Natural killer cell treated with Interleukin-12 subunit alpha and Interleukin-12 subunit beta and Interleukin-15 and Interleukin-18, amount 100 ng/mL, for 72 hours (primary cell): ENCODE measurements at regions not wholly inside any gene's neighbourhood (a gene's known extent, or its start where the extent isn't known, plus 50 kb on each side); places are given as distances from the start of the nearest gene placed in this dataset.

Experiments used
- ATAC-seq, 2 donors: fragments of 150-1000 bp; cut with Tn5 transposase in 1 of 2; sonication (Bioruptor Pico), chemical (Tn5 transposase) in 1 of 2; 2 replicates each; pipeline ENCODE4 v1.10.0; 2021
- DNase-seq: peaks from one replicate; pipeline ENCODE4 v3.0.0; 2022; ENCODE audit warnings: low spot score
- H3K27ac Mint-ChIP-seq, 2 donors: 1 replicate in 1 of 2; 2 replicates in 1 of 2; pipeline ENCODE4 v1.8.0; 2022; ENCODE audit warnings: mixed read lengths in 2 of 2, mild to moderate bottlenecking in 1 of 2, moderate library complexity in 1 of 2
- H3K27me3 Mint-ChIP-seq, 2 donors: 1 replicate in 1 of 2; 2 replicates in 1 of 2; pipeline ENCODE4 v1.8.0; 2022; ENCODE audit warnings: mixed read lengths in 2 of 2
- H3K36me3 Mint-ChIP-seq: one replicate; pipeline ENCODE4 v1.8.0; 2022; ENCODE audit warnings: mixed read lengths
- H3K4me1 Mint-ChIP-seq, 2 donors: 1 replicate in 1 of 2; 2 replicates in 1 of 2; pipeline ENCODE4 v1.8.0; 2022; ENCODE audit warnings: low read depth in 2 of 2, mixed read lengths in 2 of 2, mild to moderate bottlenecking in 1 of 2
- H3K4me3 Mint-ChIP-seq: one replicate; pipeline ENCODE4 v1.8.0; 2022; ENCODE audit warnings: mixed read lengths
- H3K9me3 Mint-ChIP-seq: 2 replicates; pipeline ENCODE4 v1.8.0; 2022; ENCODE audit warnings: mixed read lengths

DNA sequence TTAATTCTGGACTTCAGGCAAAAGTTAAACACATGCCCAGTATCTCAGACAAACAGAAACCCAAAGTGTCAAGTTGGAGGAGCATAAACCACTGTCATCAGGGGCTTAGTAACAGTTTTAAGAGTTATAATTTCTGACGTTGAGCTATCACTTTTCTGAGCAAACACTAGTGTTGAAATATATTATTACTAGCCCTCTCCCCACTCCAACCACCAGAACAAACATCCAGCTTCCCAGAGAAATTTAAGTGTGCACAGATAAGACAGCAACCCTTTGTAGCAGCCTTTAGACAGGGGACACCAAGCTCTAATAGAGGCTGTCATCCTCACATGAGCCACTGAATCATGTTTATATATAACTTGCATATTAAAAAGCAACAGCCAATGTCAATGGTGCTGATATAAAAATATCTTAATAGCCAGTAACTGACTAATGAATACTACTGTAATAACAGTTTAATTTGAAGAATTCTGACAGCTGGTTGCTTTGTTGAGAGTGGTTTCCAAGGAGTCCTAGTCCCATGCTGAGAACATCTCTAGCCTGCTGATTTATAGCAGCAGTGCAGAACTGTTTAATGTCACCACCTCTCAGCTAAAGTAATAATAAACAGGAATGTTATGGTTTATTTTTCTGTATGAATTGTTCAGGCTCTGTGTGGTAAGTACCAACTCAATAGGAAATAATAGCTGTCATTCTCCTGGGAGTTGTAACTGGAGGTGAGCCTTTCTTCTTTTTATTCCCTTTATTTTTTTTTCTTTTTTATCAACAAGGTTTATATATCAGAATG is 528.7 kb upstream of the ZNF608 start:
- DNase-seq (no peak), ATAC-seq (no peak)
- no peak overlapping the region for H3K27ac Mint-ChIP-seq
- H3K9me3 Mint-ChIP-seq = peaks cover 2% of the 10 kb centered on the region
- H3K27me3 Mint-ChIP-seq = peaks cover 8 to 13% of the 10 kb centered on the region in 2 donors
- peaks cover 0 to 7% of the 10 kb centered on the region in 2 donors for H3K4me1 Mint-ChIP-seq
- H3K36me3 Mint-ChIP-seq = no peaks in the 10 kb centered on the region
- no peak overlapping the region for H3K4me3 Mint-ChIP-seq

DNA sequence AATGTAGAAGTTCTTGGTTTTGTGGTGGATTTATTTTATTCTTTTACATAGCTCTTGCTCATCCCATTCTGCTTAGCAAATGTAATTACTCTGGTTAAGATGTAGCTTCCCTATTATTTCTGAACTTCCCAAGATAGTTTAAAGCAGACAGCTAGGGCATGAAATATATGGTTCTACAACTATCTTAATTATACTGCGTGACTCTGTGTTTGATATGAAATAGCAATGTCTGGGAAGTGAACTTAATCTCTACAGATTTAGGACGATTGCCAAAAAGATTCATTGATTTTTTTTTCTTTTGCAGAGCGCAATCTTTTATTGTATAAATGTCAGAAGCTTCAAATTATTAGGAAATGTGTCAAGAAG is 529.3 kb upstream of the ZNF608 start:
- ATAC-seq (no peak), DNase-seq (no peak)
- H3K4me3 Mint-ChIP-seq = no peak overlapping the region
- peaks cover 8 to 13% of the 10 kb centered on the region in 2 donors for H3K27me3 Mint-ChIP-seq
- H3K36me3 Mint-ChIP-seq = no peaks in the 10 kb centered on the region
- no peak overlapping the region for H3K27ac Mint-ChIP-seq
- peaks cover 2% of the 10 kb centered on the region for H3K9me3 Mint-ChIP-seq
- peaks cover 0 to 7% of the 10 kb centered on the region in 2 donors for H3K4me1 Mint-ChIP-seq

DNA sequence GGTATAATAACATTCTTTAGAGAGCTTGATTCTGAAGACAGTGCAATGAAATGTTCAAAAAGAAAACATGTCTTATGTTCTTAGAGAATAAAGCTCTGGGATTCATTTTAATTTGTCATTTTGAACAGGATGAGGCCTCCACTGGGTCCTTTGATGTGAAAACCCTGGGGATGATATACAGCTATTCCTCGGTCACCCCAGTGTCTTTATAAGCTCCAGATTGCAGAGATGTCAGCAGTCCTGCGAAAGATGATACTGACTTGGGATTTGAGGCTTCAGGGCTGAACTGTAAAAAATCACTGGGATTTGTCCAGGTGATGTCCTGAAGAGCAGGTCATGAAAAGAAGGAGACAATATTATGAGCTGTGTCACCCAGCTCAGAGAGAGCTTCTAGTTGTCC is 529.7 kb upstream of the ZNF608 start:
- Mint-ChIP-seq H3K27ac (no peak overlapping the region), H3K9me3 (peaks cover 2% of the 10 kb centered on the region), H3K36me3 (no peaks in the 10 kb centered on the region), H3K27me3 (peaks cover 6 to 11% of the 10 kb centered on the region in 2 donors), H3K4me1 (peaks cover 0 to 7% of the 10 kb centered on the region in 2 donors), H3K4me3 (no peak overlapping the region)
- no peak for DNase-seq
- ATAC-seq = no peak

DNA sequence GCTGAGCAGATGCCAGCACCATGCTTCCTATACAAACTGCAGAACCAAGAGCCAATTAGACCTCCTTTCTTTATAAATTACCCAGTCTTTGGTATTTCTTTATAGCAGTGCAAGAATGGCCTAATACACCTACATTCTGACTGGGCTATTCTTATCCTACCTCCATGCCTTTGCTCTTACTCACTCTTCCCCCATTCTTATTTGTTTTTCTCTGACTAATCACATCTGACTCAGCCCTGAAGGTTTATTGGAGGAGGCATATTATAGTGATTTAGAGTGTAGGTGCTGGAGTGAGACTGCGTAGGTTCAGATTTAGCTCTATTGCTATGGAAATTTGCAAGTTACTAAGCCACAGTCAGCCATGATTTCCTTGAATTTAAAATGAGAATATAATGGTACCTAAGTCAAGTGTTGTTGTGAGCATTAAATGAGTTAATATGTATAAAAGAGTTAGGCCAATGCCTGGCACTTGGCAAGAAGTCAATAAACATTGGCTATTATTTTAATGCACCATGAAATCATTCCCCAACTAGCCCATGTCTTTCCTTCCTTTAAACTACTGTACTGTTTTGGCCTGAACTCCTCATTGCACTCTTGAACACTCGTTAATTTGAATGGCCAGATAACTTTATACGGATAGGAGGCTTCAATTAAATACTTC is 531.2 kb upstream of the ZNF608 start:
- Mint-ChIP-seq H3K27ac (no peak overlapping the region), H3K4me1 (no peaks in the 10 kb centered on the region), H3K36me3 (no peaks in the 10 kb centered on the region), H3K9me3 (peaks cover 2% of the 10 kb centered on the region), H3K27me3 (peaks cover 0 to 6% of the 10 kb centered on the region in 2 donors), H3K4me3 (no peak overlapping the region)
- DNase-seq (no peak), ATAC-seq (no peak)

DNA sequence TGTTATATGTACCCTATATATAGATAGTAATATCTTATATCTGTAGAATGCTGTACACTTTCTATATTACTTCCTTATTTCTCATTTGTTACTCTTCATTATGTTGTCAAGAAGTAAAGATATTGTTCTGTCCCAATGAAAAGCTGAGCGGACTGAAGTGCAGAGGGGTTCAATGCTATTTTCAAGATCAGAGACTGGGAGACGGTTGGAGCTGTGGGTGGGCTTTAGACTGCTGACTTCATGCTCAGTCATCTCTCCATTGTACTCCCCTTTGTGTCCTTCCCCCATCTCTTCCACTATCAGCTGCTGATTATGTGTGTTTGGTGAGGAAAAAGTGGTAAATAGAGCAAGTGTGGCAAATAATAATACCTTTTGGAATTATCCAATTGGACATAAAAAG is 532.3 kb upstream of the ZNF608 start:
- DNase-seq (no peak), ATAC-seq (no peak)
- Mint-ChIP-seq H3K4me1 (no peaks in the 10 kb centered on the region), H3K4me3 (no peak overlapping the region), H3K27me3 (no peaks in the 10 kb centered on the region), H3K27ac (no peak overlapping the region), H3K9me3 (no peaks in the 10 kb centered on the region), H3K36me3 (no peaks in the 10 kb centered on the region)

DNA sequence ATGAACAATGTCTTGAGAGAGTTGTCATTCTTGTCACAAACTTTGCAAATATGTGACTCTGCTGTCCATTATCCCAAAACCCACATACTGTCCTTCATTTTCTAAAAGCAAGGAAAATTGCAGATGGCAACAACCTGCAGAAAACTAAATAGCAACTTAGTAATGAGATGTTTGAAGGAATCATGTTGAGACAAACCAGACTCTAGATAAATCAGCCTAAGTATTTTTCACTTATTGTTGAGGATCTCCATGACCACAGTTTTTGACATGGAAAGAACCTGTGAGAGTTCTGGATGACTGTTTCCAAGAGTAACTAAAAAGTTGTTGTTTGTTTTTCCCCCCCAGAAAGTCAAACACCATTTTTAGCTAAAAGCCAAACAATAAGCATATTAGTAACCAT is 535.2 kb upstream of the ZNF608 start:
- H3K27me3 Mint-ChIP-seq = peaks cover 0 to 3% of the 10 kb centered on the region in 2 donors
- no peaks in the 10 kb centered on the region for H3K4me1 Mint-ChIP-seq
- no peak overlapping the region for H3K4me3 Mint-ChIP-seq
- H3K9me3 Mint-ChIP-seq = peaks cover 3% of the 10 kb centered on the region
- ATAC-seq (no peak), DNase-seq (no peak)
- H3K36me3 Mint-ChIP-seq = no peaks in the 10 kb centered on the region
- H3K27ac Mint-ChIP-seq = no peak overlapping the region

DNA sequence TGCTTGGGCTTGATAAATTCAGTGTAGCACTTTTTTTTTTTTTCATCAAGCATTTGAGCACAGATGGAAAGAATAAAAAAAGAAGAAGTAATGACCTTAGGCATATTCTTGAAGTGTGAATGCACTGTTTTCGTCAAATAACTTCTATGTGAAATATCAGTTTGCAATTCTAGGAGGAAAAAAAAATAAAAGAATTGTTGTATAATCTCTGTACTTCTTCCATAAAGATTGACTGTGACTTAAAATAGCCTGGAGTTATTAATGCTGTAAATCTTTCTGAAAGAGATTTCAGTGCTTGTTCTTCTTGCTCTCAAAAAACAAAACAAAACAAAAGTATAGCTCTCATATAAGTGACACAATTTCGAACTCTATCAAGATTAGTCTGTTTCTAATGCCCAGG is 536.9 kb upstream of the ZNF608 start:
- no peak for ATAC-seq
- no peaks in the 10 kb centered on the region for H3K36me3 Mint-ChIP-seq
- no peaks in the 10 kb centered on the region for H3K4me1 Mint-ChIP-seq
- H3K9me3 Mint-ChIP-seq = peaks cover 3% of the 10 kb centered on the region
- no peak for DNase-seq
- no peak overlapping the region for H3K4me3 Mint-ChIP-seq
- no peak overlapping the region for H3K27ac Mint-ChIP-seq
- peaks cover 0 to 3% of the 10 kb centered on the region in 2 donors for H3K27me3 Mint-ChIP-seq

DNA sequence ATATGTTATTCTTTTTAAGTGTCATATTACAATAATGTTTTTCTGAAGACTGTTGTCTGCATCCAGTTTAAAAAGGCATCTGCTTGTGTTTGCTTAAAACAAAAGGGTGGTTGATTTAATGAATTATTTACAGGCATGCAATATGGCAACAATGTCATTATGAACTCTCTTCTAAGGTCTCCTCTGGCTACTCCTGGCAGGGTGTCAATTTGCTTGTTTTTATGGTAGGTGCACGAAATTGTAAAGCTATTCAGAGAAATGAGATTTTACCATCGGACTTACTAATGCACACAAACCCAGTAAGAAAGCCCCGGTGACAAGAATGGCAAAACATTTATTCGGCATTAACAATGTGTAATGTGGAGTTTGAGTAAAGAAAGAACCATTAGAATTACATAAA is 539.8 kb upstream of the ZNF608 start:
- Mint-ChIP-seq H3K9me3 (peaks cover 3% of the 10 kb centered on the region), H3K27ac (no peak overlapping the region)
- DNase-seq = no peak

DNA sequence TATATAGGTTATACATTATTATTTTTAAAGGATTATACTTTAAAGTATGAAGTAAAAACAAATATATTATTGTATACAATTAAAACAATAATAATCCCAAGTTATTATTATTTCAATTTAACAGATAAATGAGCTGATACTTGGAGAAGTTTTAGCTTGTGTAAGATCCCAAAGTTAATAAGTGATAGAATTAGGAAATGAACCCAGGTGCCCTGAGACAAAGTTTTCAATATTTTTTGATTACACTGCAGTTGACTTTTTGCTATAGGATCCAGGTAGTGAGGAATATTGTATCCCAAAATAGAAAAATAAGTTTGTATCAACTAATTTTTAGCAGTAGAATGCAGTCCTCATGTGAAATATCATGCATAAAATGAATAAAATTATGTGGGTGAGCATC is 543.2 kb upstream of the ZNF608 start:
- H3K36me3 Mint-ChIP-seq = no peaks in the 10 kb centered on the region
- no peak overlapping the region for H3K27ac Mint-ChIP-seq
- peaks cover 3% of the 10 kb centered on the region for H3K9me3 Mint-ChIP-seq
- H3K4me3 Mint-ChIP-seq = no peak overlapping the region
- H3K4me1 Mint-ChIP-seq = peaks cover 0 to 3% of the 10 kb centered on the region in 2 donors
- peaks cover 0 to 3% of the 10 kb centered on the region in 2 donors for H3K27me3 Mint-ChIP-seq
- ATAC-seq (no peak), DNase-seq (no peak)

More for the DNA sequence above, 539.8 kb upstream of the ZNF608 start:
- H3K36me3 Mint-ChIP-seq = no peaks in the 10 kb centered on the region
- no peak for ATAC-seq
- H3K27me3 Mint-ChIP-seq = peaks cover 0 to 3% of the 10 kb centered on the region in 2 donors
- H3K4me3 Mint-ChIP-seq = no peak overlapping the region
- no peaks in the 10 kb centered on the region for H3K4me1 Mint-ChIP-seq

DNA sequence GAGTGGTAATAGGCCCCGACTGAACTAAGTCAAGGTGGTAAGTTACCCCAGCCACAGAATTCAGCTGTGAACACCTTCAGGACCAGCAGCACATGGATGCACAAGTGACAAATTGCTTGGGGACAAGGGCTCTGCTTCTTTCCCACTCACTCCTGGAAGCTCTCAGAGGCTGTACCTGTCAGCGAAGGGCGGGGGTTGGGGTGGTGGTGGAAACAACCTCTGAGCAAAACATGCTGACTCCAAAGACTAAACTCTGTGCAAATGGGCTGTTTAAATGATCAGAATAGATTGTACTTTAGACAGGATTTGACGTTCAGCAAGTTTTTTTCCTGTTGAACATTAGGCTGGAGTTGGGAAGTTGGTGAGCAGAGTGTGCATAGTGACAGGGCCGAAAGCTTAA is 544.5 kb upstream of the ZNF608 start:
- peaks cover 0 to 3% of the 10 kb centered on the region in 2 donors for H3K4me1 Mint-ChIP-seq
- no peak for DNase-seq
- ATAC-seq = no peak
- H3K4me3 Mint-ChIP-seq = no peak overlapping the region
- H3K27ac Mint-ChIP-seq = no peak overlapping the region
- H3K36me3 Mint-ChIP-seq = no peaks in the 10 kb centered on the region
- H3K27me3 Mint-ChIP-seq = no peaks in the 10 kb centered on the region
- no peaks in the 10 kb centered on the region for H3K9me3 Mint-ChIP-seq

DNA sequence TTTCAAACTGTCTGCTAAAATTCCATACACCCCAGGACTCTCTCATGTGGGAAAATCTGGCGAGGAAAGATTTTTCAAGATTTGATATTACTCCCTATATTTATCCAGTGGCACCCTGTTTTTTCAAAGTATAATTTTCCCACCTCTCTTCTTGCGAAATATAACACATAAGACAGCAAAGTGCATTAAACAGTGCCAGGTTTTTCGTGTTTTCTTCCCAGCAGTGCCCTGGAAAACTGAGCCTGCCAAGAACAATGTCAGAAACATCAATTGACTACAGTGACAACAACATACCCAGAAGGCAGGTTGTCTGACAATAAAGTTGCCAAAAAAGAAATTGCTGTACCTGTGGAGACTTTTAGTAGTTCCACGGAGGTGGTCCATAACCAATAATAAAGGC is 545.0 kb upstream of the ZNF608 start:
- no peak overlapping the region for H3K27ac Mint-ChIP-seq

DNA sequence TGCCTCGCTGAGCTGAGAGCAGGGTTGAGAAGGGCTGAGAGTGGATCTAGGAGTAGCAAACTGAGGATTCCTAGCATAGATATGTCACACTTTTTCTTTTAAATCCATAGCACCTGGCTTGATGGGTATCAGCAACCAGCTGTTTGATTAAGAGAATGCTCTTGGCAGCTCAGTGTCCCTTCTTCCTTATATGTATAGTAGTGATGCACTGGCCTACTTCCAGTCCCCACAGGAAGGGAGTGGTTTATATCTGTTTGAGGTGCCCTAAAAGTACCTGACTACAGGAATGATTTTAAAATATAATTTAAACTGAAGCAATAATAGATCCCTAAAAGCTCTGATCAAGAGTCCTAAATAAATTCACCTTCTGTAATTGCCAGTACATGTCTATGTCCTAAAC is 546.8 kb upstream of the ZNF608 start:
- no peak overlapping the region for H3K27ac Mint-ChIP-seq
- H3K27me3 Mint-ChIP-seq = no peaks in the 10 kb centered on the region
- no peaks in the 10 kb centered on the region for H3K36me3 Mint-ChIP-seq
- H3K4me1 Mint-ChIP-seq = peaks cover 0 to 5% of the 10 kb centered on the region in 2 donors
- DNase-seq (no peak), ATAC-seq (no peak)
- H3K9me3 Mint-ChIP-seq = no peaks in the 10 kb centered on the region
- H3K4me3 Mint-ChIP-seq = no peak overlapping the region

More for the DNA sequence above, 545.0 kb upstream of the ZNF608 start:
- Mint-ChIP-seq H3K36me3 (no peaks in the 10 kb centered on the region), H3K9me3 (no peaks in the 10 kb centered on the region), H3K4me3 (no peak overlapping the region), H3K27me3 (no peaks in the 10 kb centered on the region), H3K4me1 (peaks cover 0 to 3% of the 10 kb centered on the region in 2 donors)
- DNase-seq (no peak), ATAC-seq (no peak)

DNA sequence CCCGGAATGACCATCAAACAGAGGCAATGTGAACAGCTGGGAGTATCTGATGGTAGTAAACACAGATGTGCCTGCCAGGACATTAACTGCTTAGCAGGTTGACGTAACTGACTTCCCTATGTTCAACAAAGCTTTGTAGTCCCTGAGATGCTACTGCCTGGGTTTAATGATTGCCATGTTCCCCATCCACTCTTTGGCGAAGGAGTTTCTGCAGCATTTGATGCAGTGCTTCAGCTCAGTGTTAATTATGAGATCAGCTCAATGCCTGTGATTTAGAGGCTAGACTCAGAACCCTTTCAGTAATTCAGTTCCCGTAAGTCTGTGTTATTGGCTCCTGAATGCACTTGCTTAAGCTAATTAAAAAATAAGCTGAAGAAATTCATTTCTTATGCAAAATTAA is 547.3 kb upstream of the ZNF608 start:
- Mint-ChIP-seq H3K27ac (no peak overlapping the region), H3K9me3 (no peaks in the 10 kb centered on the region), H3K27me3 (no peaks in the 10 kb centered on the region), H3K4me3 (no peak overlapping the region), H3K4me1 (peaks cover 0 to 6% of the 10 kb centered on the region in 2 donors), H3K36me3 (no peaks in the 10 kb centered on the region)
- DNase-seq (no peak), ATAC-seq (no peak)

DNA sequence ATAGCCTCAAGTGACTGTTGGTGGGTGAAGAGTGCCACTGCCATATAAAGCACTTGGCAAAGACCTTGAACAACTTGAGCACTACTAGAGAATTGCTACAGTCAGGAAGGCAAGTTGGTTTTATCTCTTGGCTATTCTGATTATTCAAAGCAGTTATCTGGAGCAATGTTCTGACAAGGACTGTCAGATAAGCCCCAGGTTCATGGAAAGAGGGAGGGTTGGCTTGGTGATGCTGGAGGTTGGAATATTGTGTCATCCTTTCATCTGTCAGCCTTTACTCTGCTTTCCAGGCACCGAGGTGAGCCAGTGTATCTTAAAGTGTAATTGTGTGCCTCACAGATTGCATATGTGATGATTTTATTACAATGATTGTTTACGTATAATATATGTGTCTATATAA is 548.4 kb upstream of the ZNF608 start:
- Mint-ChIP-seq H3K27me3 (no peaks in the 10 kb centered on the region), H3K36me3 (no peaks in the 10 kb centered on the region), H3K9me3 (no peaks in the 10 kb centered on the region), H3K4me3 (no peak overlapping the region), H3K27ac (no peak overlapping the region), H3K4me1 (peaks cover 0 to 6% of the 10 kb centered on the region in 2 donors)
- DNase-seq = no peak
- ATAC-seq = no peak
